Kidney (tissue), 13 donors: ENCODE measurements at regions not wholly inside any gene's neighbourhood (a gene's known extent, or its start where the extent isn't known, plus 50 kb on each side); places are given as distances from the start of the nearest gene placed in this dataset.

Experiments used
- DNase-seq, 5 donors: peaks; one replicate each; pipeline ENCODE4 v3.0.0-alpha.2; 2013 to 2020
- FAIRE-seq: peaks from 2 replicates; lab custom pipeline; 2012; peaks lifted over from hg19 to GRCh38; lab: Jason Lieb, UNC
- H3K27ac ChIP-seq, 2 donors: one replicate each; pipeline ENCODE4 v1.7.0; 2013; ENCODE audit warnings: low read depth in 2 of 2, low read length in 2 of 2, inconsistent platforms in 1 of 2
- H3K27me3 ChIP-seq: one replicate; pipeline ENCODE4 v1.7.1; 2013; ENCODE audit warnings: low read length, inconsistent platforms; ENCODE audit not compliant: control insufficient read depth, insufficient read depth
- H3K36me3 ChIP-seq, 3 donors: one replicate each; pipeline versions ENCODE4 v1.7.0 to v1.7.1; 2013; ENCODE audit warnings: low read length in 3 of 3, control low read depth in 1 of 3, inconsistent platforms in 1 of 3; ENCODE audit not compliant: insufficient read depth in 3 of 3, control insufficient read depth in 2 of 3
- H3K4me1 ChIP-seq, 3 donors: one replicate each; pipeline versions ENCODE4 v1.7.0 to v1.7.1; 2013; ENCODE audit warnings: low read length in 3 of 3, inconsistent platforms in 1 of 3, low read depth in 1 of 3; ENCODE audit not compliant: control insufficient read depth in 2 of 3, insufficient read depth in 2 of 3
- H3K4me3 ChIP-seq, 3 donors: one replicate each; pipeline versions ENCODE4 v1.7.0 to v1.8.1; 2013; ENCODE audit warnings: low read length in 3 of 3, control low read depth in 1 of 3, inconsistent platforms in 1 of 3
- H3K9ac ChIP-seq, 3 donors: one replicate each; pipeline versions ENCODE4 v1.7.0 to v1.7.1; 2013; ENCODE audit warnings: low read length in 3 of 3, control low read depth in 1 of 3, inconsistent platforms in 1 of 3
- H3K9me3 ChIP-seq, 3 donors: one replicate each; pipeline versions ENCODE4 v1.7.0 to v1.7.1; 2013; ENCODE audit warnings: low read length in 3 of 3, control low read depth in 1 of 3, inconsistent platforms in 1 of 3; ENCODE audit not compliant: control insufficient read depth in 2 of 3, insufficient read depth in 1 of 3
- intact Hi-C: fragments of 100-400 bp; cut with DNase I; formaldehyde crosslinking; loops from one replicate; pipeline ENCODE4 v1.11.1; 2022
- TF ChIP-seq, protein P1 (sequence below): IDR thresholded peaks from 3 replicates; pipeline ENCODE4 v1.5.1; 2012; ENCODE audit warnings: mild to moderate bottlenecking, moderate library complexity, borderline replicate concordance; ENCODE audit not compliant: insufficient read depth; ENCODE audit errors: extremely low read depth
- donor health status: control.
- donor health status: control.
- donor health status: control.
- donor health status: control.
- donor health status: control.
- donor health status: DM: yes; HTN: yes; CAD: no.
- donor health status: Normal renal cell carcinoma (clear cell type).

DNA sequence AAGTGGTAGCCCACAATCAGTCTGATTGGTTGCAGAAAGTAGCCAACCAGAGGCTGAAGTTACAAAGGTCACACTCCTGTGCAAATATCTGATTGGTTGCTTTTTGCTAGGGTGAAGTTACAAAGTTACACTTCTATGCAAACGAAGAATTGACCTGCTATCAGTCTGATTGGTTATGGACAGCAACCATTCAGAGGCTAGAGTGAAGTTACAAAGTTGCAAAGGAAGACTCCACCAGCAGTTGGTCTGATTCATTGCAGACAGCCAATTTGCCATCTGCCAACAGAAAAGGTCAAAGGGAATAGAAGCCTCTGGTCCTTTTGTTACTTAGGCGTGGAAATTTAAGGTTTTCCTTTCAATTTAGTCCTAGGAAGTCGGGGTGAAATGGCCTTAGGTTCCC, 377.7 kb downstream of the PRDM5 start:
- H3K4me3 ChIP-seq: no peak overlapping the region
- no peak for FAIRE-seq
- H3K9ac ChIP-seq: no peak overlapping the region
- TF ChIP-seq, protein P1, sequence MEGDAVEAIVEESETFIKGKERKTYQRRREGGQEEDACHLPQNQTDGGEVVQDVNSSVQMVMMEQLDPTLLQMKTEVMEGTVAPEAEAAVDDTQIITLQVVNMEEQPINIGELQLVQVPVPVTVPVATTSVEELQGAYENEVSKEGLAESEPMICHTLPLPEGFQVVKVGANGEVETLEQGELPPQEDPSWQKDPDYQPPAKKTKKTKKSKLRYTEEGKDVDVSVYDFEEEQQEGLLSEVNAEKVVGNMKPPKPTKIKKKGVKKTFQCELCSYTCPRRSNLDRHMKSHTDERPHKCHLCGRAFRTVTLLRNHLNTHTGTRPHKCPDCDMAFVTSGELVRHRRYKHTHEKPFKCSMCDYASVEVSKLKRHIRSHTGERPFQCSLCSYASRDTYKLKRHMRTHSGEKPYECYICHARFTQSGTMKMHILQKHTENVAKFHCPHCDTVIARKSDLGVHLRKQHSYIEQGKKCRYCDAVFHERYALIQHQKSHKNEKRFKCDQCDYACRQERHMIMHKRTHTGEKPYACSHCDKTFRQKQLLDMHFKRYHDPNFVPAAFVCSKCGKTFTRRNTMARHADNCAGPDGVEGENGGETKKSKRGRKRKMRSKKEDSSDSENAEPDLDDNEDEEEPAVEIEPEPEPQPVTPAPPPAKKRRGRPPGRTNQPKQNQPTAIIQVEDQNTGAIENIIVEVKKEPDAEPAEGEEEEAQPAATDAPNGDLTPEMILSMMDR: no peak
- intact Hi-C loops: no loop called here
- no peaks in the 10 kb centered on the region for H3K4me1 ChIP-seq
- H3K27me3 ChIP-seq: no peaks in the 10 kb centered on the region
- DNase-seq: no peak
- no peaks in the 10 kb centered on the region for H3K36me3 ChIP-seq
- no peaks in the 10 kb centered on the region for H3K9me3 ChIP-seq
- H3K27ac ChIP-seq: no peak overlapping the region

DNA sequence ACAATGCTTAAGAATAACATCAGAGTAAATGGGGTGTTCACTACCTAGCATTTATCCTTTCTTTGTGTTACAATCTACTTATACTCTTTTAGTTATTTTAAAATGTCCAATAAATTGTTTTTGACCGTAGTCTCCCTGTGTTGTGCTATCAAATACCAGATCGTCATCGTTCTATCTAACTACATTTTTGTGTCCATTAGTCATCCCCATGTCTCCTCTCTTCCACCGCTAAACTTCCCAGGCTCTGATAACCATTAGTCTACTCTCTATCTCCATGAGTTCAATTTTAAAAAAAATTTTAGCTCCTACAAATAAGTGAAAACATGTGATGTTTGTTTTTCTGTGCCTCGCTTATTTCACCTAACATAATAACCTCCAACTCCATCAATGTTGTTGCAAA, 381.9 kb downstream of the PRDM5 start:
- no peak overlapping the region for H3K4me3 ChIP-seq
- no peaks in the 10 kb centered on the region for H3K27me3 ChIP-seq
- intact Hi-C loops: no loop called here
- TF ChIP-seq, protein P1: no peak
- DNase-seq: no peak
- H3K9ac ChIP-seq: no peak overlapping the region
- FAIRE-seq: no peak
- H3K36me3 ChIP-seq: no peaks in the 10 kb centered on the region
- H3K4me1 ChIP-seq: no peaks in the 10 kb centered on the region
- H3K27ac ChIP-seq: no peak overlapping the region
- no peaks in the 10 kb centered on the region for H3K9me3 ChIP-seq

DNA sequence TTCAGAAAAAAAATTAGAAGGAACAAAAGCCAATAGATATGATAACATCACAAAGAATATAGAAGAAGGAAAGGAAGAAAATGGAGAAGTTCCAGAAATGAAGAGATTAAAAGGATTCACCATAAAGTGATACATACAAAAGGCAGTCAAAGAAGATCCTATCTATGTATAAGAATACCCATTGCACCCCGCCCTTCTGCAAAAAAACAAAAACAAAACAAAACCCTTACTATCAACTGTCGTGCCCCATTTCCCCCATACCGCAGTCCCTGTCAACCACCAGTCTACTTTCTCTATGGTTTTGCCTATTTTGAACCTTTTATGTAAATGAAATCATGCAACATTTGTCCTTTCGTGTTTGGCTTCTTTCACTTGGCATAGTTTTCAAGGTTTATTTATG, 385.6 kb downstream of the PRDM5 start:
- Histone ChIP-seq H3K4me3 (no peak overlapping the region), H3K27me3 (no peaks in the 10 kb centered on the region), H3K27ac (no peak overlapping the region), H3K36me3 (no peaks in the 10 kb centered on the region), H3K9me3 (no peaks in the 10 kb centered on the region), H3K9ac (no peak overlapping the region), H3K4me1 (no peaks in the 10 kb centered on the region)
- DNase-seq: no peak
- TF ChIP-seq, protein P1: no peak
- no peak for FAIRE-seq
- intact Hi-C loops: no loop called here

DNA sequence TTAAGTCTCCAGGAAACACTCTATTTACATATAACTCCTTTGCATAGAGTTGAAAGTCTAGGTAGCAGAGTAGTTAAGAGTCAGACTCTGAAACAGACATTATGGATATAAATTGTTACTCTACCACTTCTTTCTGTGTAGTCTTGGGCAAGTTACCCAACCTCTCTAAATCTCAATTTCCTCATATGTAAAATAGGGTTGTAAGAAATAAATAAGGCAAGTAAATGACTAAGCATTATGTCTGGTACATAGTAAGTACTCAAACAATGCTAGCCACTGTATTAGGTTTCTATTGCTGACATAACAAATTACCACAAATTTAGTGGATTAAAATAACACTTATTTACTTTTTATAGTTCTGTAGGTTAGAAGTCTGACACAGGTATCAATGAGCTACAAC, 394.1 kb downstream of the PRDM5 start:
- Histone ChIP-seq H3K9ac (no peak overlapping the region), H3K27ac (no peak overlapping the region), H3K36me3 (no peaks in the 10 kb centered on the region), H3K4me1 (no peaks in the 10 kb centered on the region), H3K9me3 (no peaks in the 10 kb centered on the region), H3K4me3 (no peak overlapping the region), H3K27me3 (no peaks in the 10 kb centered on the region)
- DNase-seq (no peak), FAIRE-seq (no peak)
- intact Hi-C loops: no loop called here
- TF ChIP-seq, protein P1: no peak
